ENCODE measurements at regions not wholly inside any gene's neighbourhood (a gene's known extent, or its start where the extent isn't known, plus 50 kb on each side); places are given as distances from the start of the nearest gene placed in this dataset.

DNA sequence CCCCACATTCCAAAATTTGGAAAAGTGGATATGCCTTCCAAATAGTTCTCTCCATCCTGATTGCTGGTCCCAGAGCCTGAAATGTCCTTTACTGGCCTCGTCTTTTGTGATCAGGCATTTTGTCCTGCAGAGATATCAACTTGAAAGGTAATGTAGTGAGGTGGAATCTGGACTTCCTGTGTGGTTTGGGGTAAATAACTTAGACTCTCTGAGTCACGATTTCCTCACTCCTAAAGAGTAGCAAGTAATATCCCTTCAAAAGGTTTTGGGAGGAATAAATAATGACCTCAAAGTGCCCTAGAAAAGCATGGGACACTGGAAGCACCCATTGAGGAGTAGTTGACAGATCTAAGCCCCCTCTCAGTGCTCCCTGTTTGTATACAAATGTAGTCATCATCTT is 426.6 kb downstream of the OMA1 start:
- no peak for DNase-seq

DNA sequence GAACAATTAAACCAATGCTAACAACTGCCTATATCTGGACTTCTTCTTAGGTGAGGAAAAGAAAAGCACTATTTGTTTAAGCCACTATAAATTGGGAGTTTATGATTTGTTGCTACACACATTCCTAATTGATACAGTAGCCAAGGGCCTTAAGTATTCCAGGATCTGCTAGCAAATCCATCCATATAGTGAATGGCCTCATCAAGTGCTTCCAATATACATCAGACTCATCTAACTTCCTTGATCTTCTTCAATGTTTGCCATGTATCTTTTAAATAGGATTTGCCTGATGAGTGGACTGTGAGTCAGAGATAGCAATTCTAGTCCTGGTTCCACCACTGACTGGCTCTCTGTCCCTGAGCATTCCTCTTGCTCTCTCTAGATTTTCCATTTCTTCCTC is 430.2 kb downstream of the OMA1 start:
- no peak for DNase-seq

DNA sequence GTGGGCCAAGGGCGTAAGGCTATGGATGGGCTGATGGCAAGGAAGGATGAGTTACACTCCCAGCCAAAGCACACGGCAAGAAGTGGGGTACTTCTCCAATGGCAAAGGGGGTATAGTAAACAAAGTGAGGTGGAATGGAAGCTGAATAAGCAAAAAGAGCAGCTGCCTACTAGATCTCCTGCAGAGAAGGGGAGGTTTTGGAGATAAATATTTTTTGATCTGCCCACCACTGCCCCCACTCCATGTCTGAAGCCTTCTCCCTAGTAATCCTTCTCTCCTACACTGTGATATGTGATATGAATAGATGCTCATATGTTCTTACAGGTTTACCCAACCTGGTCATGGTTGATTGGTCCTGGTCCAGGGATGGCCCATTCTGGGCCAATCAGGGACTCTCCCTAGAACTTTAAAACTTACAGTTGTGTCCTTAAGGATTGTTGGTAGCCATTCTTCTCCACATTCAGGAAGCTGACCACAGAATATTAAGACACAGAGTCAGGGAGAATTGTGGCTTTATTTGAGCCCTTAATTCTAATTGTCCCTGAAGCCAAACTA is 436.8 kb downstream of the OMA1 start:
- DNase-seq: no peak

- DNase-seq: no peak
Measured at GRCh38 chr1:58108783-58109182, 437.7 kb downstream of the OMA1 start.

DNA sequence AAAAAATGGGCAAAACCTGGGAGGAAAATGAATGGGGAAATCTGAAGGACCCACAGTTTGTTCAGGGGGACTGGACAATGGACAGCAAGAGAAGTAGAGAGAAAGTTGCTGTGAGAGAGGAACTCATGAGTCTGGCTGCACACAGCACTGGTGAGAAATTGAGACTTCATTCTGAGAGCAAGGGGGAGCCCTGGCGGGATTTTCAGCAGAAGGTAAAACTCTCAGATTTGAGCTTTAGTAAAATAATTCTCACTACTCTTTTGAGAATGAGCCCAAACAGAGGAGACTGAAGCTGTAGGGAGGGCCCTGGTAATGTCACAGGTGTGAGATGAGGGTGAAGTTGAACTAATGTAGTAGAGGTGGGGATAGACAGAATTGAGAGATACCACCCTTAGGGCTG is 438.6 kb downstream of the OMA1 start:
- DNase-seq: no peak

- DNase-seq: no peak
Measured at GRCh38 chr1:58104960-58105359, 441.6 kb downstream of the OMA1 start.

DNA sequence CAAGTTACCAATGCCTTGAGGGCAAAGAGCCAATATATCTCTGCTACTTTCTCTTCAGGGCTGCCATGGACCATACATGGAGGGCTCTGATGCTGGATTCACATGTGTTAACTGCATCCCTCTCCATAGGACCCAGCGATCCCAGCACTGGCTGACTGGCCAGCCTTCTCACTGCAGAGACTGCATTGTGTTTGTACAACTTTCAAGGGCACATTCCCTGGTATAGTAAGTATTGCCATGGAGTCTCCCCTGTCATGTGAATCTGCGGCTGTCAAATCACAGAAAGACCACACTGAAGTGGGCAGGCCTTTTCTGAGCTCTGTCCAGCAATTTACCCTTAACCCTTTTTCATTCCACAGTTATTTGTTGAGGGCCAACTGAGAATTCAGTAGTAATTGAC is 449.8 kb downstream of the OMA1 start:
- no peak for DNase-seq

DNA sequence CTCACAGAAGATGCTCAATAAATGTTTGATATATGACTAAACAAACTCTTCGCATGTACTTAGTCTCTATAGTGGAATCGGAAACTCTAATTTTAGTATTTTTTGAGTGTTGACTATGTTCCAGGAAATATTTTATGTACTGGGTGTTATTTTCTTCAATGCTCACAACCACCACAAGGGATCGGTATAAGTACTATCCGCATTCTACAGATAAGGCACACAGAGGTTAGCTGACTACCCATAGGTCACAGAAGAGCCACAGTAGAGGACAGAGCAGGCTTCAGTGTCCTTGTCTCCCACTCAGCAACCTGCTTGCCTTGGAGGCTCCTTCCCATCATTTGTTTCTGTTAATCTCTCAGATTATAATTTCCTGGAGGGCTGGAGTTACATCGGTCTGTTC is 451.3 kb downstream of the OMA1 start:
- DNase-seq: no peak

- DNase-seq: no peak
Measured at GRCh38 chr1:58094221-58094620, 452.3 kb downstream of the OMA1 start.

GRCh38 chr1:58090640-58091039 is 455.9 kb downstream of the OMA1 start:
- DNase-seq: no peak

DNA sequence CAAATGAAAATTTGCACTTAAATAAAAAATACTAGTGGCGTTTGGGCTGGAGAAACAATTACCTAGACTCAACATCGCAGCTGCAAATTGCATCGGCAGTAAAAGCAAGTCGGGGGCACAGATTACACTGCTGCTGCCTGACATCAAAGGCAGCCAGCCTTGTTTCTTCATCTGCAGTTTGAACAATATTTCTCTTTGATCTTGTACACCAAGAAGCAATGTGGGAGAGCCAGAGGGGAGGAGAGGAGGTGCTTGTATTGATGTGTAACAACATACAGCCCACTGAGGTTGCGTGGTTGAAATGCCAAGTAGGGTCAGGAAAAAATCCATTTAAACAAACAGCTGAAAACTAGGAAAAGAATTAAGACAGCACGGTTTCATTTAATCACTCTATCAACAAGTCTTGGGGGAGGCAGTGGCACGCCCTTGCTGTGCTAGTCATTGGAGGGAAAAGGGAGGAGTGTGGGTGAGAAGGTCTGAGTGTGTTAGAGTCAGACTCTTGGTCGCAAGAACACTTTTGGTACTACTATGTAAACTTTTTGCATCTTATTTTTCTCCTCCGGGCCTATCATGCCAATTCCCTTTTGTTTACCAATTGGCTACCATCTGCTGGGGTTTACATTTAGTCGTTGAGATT is 456.5 kb downstream of the OMA1 start:
- DNase-seq: no peak

GRCh38 chr1:58084266-58084665 is 462.3 kb downstream of the OMA1 start:
- DNase-seq: no peak

GRCh38 chr1:58082596-58082995 is 463.9 kb downstream of the OMA1 start:
- DNase-seq: no peak

- no peak for DNase-seq
Measured at GRCh38 chr1:58076258-58076657, 470.3 kb downstream of the OMA1 start.

GRCh38 chr1:58075188-58075578 is 471.3 kb downstream of the OMA1 start:
- DNase-seq: no peak

- DNase-seq: no peak
Measured at GRCh38 chr1:58072450-58072849, 474.1 kb downstream of the OMA1 start.

GRCh38 chr1:58067082-58067481 is 479.4 kb downstream of the OMA1 start:
- DNase-seq: no peak

DNA sequence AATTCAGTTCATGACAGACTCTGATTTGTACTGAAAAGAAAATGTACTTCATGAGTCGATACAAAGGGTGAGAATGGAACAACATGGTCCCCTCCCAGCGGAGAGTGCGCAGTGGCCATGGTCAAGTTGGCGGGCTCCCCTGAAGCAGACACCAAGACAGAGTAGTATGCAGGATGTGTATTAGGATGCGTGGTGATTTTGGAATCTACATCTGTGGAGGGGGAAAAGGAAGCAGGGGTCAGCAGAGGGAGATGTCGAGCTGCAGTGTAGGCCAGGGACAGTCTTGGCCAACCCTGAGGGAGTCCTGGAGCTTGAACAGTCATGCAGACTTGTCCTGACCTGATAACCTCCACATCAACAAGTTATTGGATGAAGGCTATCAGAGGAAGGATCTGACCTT is 481.0 kb downstream of the OMA1 start:
- DNase-seq: peak; percentile 30

DNA sequence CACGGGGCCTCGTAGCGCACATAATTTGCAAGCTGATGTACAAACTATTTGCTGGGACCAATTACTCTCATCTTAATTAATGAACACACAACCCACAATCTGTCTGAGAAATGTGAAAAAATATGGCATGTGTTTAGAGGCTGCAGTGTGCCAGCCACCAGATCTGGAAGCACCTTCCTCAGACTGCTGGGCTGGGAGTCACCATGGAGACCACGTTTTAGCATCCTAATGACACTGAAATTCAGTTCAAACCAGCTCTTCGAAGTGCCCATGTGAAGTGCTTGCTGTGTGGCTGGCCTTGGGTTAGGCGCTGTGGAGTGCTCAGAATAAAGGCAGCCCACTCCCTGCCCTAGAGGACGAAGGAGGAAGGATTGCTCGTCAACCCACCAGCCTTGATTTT is 482.4 kb downstream of the OMA1 start:
- no peak for DNase-seq

DNA sequence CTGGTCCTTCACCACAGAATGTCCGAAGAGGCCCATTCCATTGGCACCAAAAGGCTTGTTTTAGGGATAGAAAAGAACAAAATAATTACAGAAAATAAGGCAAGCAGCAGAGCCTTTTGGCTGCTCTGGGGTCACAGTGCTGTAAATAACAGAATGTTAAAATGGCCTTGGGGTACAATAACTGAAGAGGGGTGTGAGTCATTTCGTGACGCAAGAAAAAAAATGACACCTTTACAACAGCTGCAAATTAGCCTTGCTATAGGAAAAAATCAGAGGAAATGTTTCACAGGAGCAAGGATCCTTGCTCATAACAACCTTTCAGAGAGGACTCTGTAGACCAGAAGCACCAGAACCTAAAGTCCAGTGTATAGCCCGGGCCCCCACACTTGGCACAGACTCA is 483.4 kb downstream of the OMA1 start:
- no peak for DNase-seq

DNA sequence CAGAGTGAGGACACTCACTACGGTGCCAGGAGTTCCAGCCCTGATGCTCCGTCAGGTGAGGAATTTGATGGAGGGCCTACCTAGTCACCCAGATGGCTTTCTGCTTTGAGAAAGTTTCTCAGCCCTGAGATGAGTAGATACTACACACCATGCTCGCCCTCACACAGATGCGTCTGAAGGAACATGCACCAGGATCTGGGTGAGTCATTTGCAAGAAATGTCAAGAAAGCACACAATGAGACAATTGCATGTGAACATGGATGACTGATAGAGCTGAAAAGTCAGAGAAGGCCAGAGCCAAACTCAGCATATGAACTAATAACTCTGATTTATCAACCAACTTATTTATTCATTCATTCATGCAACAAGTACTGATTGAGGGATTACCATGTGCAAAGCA is 483.9 kb downstream of the OMA1 start:
- no peak for DNase-seq

- DNase-seq: no peak
Measured at GRCh38 chr1:58060559-58061170, 485.9 kb downstream of the OMA1 start.

DNA sequence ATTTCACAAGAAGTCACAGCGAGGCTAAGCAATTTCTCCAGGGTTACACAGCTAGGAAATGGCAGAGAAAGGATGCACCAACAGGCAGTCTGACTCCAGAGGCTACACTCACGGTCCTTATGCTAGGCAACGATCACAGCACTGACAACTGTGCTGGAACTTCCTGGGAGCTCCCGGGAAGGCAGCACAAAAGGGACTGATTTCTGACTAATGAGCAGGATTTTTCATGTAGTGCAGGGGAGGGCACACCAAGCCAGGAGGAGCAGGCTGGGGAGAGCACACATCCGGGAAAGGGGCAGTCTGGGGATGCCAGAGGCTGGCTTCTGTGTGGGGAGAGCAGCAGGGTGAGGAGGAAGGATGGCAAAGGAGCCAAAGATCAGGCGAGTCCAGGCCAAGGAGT is 486.7 kb downstream of the OMA1 start:
- no peak for DNase-seq

- DNase-seq: no peak
Measured at GRCh38 chr1:58058323-58058722, 488.2 kb downstream of the OMA1 start.

DNA sequence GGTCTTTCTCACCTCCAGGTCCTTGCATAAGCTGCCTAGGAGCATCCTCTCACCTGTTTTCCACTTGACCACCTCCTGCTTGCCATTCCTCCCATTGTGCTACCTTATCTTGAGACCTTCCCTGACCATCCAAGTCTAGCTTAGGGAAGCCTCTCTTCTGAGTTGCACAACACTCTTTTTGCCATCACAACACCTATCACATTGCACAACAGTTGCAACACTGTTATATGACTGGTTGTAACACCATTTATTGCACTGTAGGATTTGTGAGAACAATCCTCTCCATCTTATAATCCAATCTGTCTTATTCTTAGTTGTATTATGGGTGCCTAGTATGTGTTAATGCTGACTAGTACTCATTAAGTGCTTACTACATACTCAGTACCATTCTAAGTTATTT is 488.7 kb downstream of the OMA1 start:
- DNase-seq: no peak
